ENCODE measurements at regions not wholly inside any gene's neighbourhood (a gene's known extent, or its start where the extent isn't known, plus 50 kb on each side); places are given as distances from the start of the nearest gene placed in this dataset.

DNA sequence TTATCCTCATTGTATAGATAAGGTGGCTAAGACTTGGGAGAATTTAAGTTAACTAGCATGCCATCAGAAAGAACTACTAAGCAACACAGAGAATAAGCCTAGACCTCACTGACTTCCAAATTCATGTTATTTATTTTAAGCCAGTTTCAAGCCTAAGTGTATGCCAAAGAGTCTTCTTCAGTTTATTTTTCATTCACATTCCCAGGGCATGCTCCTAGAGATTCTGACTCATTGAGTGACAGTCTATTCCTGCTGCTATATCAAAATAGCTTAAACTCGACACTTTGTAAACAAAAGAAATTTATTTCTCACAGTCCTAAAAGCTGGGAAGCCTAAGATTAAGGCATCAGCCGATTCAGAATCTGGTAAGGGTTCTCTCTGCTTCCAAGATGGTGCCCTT lies 467.1 kb downstream of the MBD2 start:
- TF ChIP-seq POLR2A (IDR thresholded peaks at IDR 0.05; ENCODE audit: low read length): no peak
- TF ChIP-seq GATA1 (IDR thresholded peaks at IDR 0.05; ENCODE audit: low read depth, low read length): no peak
